PC-3 (cell line): ENCODE measurements at regions not wholly inside any gene's neighbourhood (a gene's known extent, or its start where the extent isn't known, plus 50 kb on each side); places are given as distances from the start of the nearest gene placed in this dataset.
A peak's percentile ranks its signal among the peaks of the same experiment; 100 is the strongest.

Experiments used
- ATAC-seq: fragments of 200-7000 bp; cut with Tn5 transposase; 2 replicates; pipeline ENCODE4 v1.9.1; 2020; ENCODE audit warnings: mild to moderate bottlenecking, moderate library complexity
- BruUV-seq: library from RNA; stranded (reverse); fragments of 400-500 nt; replicated peaks from 2 replicates; lab custom pipeline; 2021; lab: Mats Ljungman, UMichigan
- CTCF ChIA-PET: fragments of 300-600 bp; sonication (Branson Sonifier 250); formaldehyde crosslinking; loops from one replicate; lab custom pipeline; 2022; ENCODE audit warnings: antibody characterized with exemption; lab: Charles Lee
- POLR2A ChIA-PET: fragments of 300-600 bp; sonication (Branson Sonifier 250); formaldehyde crosslinking; loops from one replicate; lab custom pipeline; 2022; ENCODE audit warnings: antibody characterized with exemption; ENCODE audit not compliant: unreplicated experiment; lab: Charles Lee
- DNase-seq: peaks from one replicate; pipeline ENCODE4 v3.0.0-alpha.2; 2015
- H2AFZ ChIP-seq: fragments of 300-600 bp; sonication (generic); 2 replicates; pipeline ENCODE4 v1.6.0; 2016; ENCODE audit warnings: antibody characterized with exemption, low read length
- H3F3A ChIP-seq: fragments of 300-600 bp; sonication (generic); one replicate; pipeline ENCODE4 v1.6.0; 2017; ENCODE audit warnings: antibody characterized with exemption, low read length, control low read depth, mild to moderate bottlenecking; ENCODE audit not compliant: unreplicated experiment
- H3K27ac ChIP-seq: fragments of 300-600 bp; sonication (generic); 2 replicates; pipeline ENCODE4 v1.5.1; 2016; ENCODE audit warnings: mild to moderate bottlenecking, low read length
- H3K27me3 ChIP-seq: fragments of 300-600 bp; sonication (generic); 2 replicates; pipeline ENCODE4 v1.6.1; 2016; ENCODE audit warnings: low read length, mixed read lengths
- H3K36me3 ChIP-seq: fragments of 300-600 bp; sonication (generic); 2 replicates; pipeline ENCODE4 v1.6.1; 2016; ENCODE audit warnings: low read depth, mixed run types, low read length, mixed read lengths
- H3K4me1 ChIP-seq: fragments of 300-600 bp; sonication (generic); 2 replicates; pipeline ENCODE4 v1.5.1; 2016; ENCODE audit warnings: low read length; ENCODE audit not compliant: insufficient read depth
- H3K4me2 ChIP-seq: fragments of 300-600 bp; sonication (generic); 2 replicates; pipeline ENCODE4 v1.6.0; 2016; ENCODE audit warnings: low read length
- H3K4me3 ChIP-seq: fragments of 300-600 bp; sonication (generic); 2 replicates; pipeline ENCODE4 v1.5.1; 2016; ENCODE audit warnings: mild to moderate bottlenecking, low read length, mixed read lengths
- H3K79me2 ChIP-seq: fragments of 300-600 bp; sonication (generic); 2 replicates; pipeline ENCODE4 v1.6.1; 2017; ENCODE audit warnings: low read length, mixed read lengths
- H3K9ac ChIP-seq: fragments of 300-600 bp; sonication (generic); 2 replicates; pipeline ENCODE4 v1.6.0; 2016; ENCODE audit warnings: mild to moderate bottlenecking, low read length
- H3K9me2 ChIP-seq: fragments of 300-600 bp; sonication (generic); replicated peaks from 2 replicates; pipeline ENCODE4 v1.6.1; 2016; ENCODE audit warnings: mixed run types, low read length, mixed read lengths
- H3K9me3 ChIP-seq: fragments of 300-600 bp; sonication (generic); 2 replicates; pipeline ENCODE4 v1.6.1; 2016; ENCODE audit warnings: low read length, mixed read lengths
- H4K20me1 ChIP-seq: fragments of 300-600 bp; sonication (generic); 2 replicates; pipeline ENCODE4 v1.6.1; 2016; ENCODE audit warnings: low read length, mixed read lengths
- CTCF ChIP-seq: fragments of 300-600 bp; sonication (generic); conservative IDR thresholded peaks from 2 replicates; pipeline ENCODE4 v1.5.1; 2017; ENCODE audit warnings: antibody characterized with exemption, low read depth, mild to moderate bottlenecking, low read length
- EZH2 ChIP-seq: fragments of 300-600 bp; sonication (generic); IDR thresholded peaks from one replicate; pipeline ENCODE4 v1.6.1; 2017; ENCODE audit warnings: antibody characterized with exemption, mild to moderate bottlenecking, low read length; ENCODE audit not compliant: unreplicated experiment
- EZH2phosphoT487 ChIP-seq: fragments of 300-600 bp; sonication (generic); IDR thresholded peaks from 2 replicates; pipeline ENCODE4 v1.6.1; 2018; ENCODE audit warnings: mild to moderate bottlenecking, antibody characterized with exemption, low read length, borderline replicate concordance
- intact Hi-C: fragments of 100-400 bp; cut with micrococcal nuclease; formaldehyde crosslinking; loops from 2 replicates; pipeline ENCODE4 v1.9.0; 2023

GRCh38 chr2:8089596-8089995, 592.3 kb upstream of the ID2 start:
- no peak overlapping the region for H3K4me3 ChIP-seq
- peaks cover 45% of the 10 kb centered on the region for H3K4me1 ChIP-seq
- no peaks in the 10 kb centered on the region for H3K79me2 ChIP-seq
- ChIA-PET CTCF (no interaction called here), POLR2A (no interaction called here)
- H3K9ac ChIP-seq: no peak overlapping the region
- H3K9me3 ChIP-seq: no peaks in the 10 kb centered on the region
- TF ChIP-seq CTCF (no peak), EZH2 (no peak), EZH2phosphoT487 (no peak)
- H3K4me2 ChIP-seq: no peak overlapping the region
- H3K36me3 ChIP-seq: no peaks in the 10 kb centered on the region
- no peaks in the 10 kb centered on the region for H3K9me2 ChIP-seq
- no TSS peak for BruUV-seq
- H3F3A ChIP-seq: no peaks in the 10 kb centered on the region
- H4K20me1 ChIP-seq: no peaks in the 10 kb centered on the region
- intact Hi-C loops: loop anchor here (10.0 kb wide), 1 partner anchor 215 kb away; no protein-coding TSS in a partner anchor
- no peak overlapping the region for H2AFZ ChIP-seq
- DNase-seq (peak; percentile 67), ATAC-seq (no peak)
- no peak overlapping the region for H3K27ac ChIP-seq
- H3K27me3 ChIP-seq: no peaks in the 10 kb centered on the region

- no peaks in the 10 kb centered on the region for H3K9me3 ChIP-seq
- no peaks in the 10 kb centered on the region for H3K79me2 ChIP-seq
- H3K9ac ChIP-seq: no peak overlapping the region
- POLR2A ChIA-PET: no interaction called here
- peaks cover 44% of the 10 kb centered on the region for H3K4me1 ChIP-seq
- ATAC-seq: peak; percentile 44
- H4K20me1 ChIP-seq: no peaks in the 10 kb centered on the region
- no peaks in the 10 kb centered on the region for H3F3A ChIP-seq
- BruUV-seq: no TSS peak
- H3K4me3 ChIP-seq: no peak overlapping the region
- H3K9me2 ChIP-seq: no peaks in the 10 kb centered on the region
- CTCF ChIA-PET: no interaction called here
- H3K27ac ChIP-seq: peak overlapping the region; percentile 4; the same call in 1 of the 2 replicates
- H2AFZ ChIP-seq: peak overlapping the region; percentile 52
- H3K4me2 ChIP-seq: no peak overlapping the region
- intact Hi-C loops: no loop called here
- H3K27me3 ChIP-seq: no peaks in the 10 kb centered on the region
- no peaks in the 10 kb centered on the region for H3K36me3 ChIP-seq
- no peak for TF ChIP-seq CTCF
- no peak for TF ChIP-seq EZH2
- no peak for TF ChIP-seq EZH2phosphoT487
- DNase-seq: peak; percentile 79
These were observed 590.8 kb upstream of the ID2 start for GRCh38 chr2:8090748-8091700.

GRCh38 chr2:8094526-8094925, 587.3 kb upstream of the ID2 start:
- H3F3A ChIP-seq: no peaks in the 10 kb centered on the region
- POLR2A ChIA-PET: no interaction called here
- H3K9me3 ChIP-seq: no peaks in the 10 kb centered on the region
- no peak for DNase-seq
- H3K27ac ChIP-seq: no peak overlapping the region
- no peak for TF ChIP-seq EZH2
- no peak for TF ChIP-seq CTCF
- no peak for TF ChIP-seq EZH2phosphoT487
- H4K20me1 ChIP-seq: no peaks in the 10 kb centered on the region
- peaks cover 19% of the 10 kb centered on the region for H3K4me1 ChIP-seq
- no peak for ATAC-seq
- no peaks in the 10 kb centered on the region for H3K79me2 ChIP-seq
- H2AFZ ChIP-seq: no peak overlapping the region
- H3K9ac ChIP-seq: no peak overlapping the region
- CTCF ChIA-PET: no interaction called here
- H3K4me2 ChIP-seq: no peak overlapping the region
- no peak overlapping the region for H3K4me3 ChIP-seq
- intact Hi-C loops: no loop called here
- no peaks in the 10 kb centered on the region for H3K9me2 ChIP-seq
- H3K27me3 ChIP-seq: no peaks in the 10 kb centered on the region
- BruUV-seq: no TSS peak
- H3K36me3 ChIP-seq: no peaks in the 10 kb centered on the region
